ENCODE measurements at regions not wholly inside any gene's neighbourhood (a gene's known extent, or its start where the extent isn't known, plus 50 kb on each side); places are given as distances from the start of the nearest gene placed in this dataset.

DNA sequence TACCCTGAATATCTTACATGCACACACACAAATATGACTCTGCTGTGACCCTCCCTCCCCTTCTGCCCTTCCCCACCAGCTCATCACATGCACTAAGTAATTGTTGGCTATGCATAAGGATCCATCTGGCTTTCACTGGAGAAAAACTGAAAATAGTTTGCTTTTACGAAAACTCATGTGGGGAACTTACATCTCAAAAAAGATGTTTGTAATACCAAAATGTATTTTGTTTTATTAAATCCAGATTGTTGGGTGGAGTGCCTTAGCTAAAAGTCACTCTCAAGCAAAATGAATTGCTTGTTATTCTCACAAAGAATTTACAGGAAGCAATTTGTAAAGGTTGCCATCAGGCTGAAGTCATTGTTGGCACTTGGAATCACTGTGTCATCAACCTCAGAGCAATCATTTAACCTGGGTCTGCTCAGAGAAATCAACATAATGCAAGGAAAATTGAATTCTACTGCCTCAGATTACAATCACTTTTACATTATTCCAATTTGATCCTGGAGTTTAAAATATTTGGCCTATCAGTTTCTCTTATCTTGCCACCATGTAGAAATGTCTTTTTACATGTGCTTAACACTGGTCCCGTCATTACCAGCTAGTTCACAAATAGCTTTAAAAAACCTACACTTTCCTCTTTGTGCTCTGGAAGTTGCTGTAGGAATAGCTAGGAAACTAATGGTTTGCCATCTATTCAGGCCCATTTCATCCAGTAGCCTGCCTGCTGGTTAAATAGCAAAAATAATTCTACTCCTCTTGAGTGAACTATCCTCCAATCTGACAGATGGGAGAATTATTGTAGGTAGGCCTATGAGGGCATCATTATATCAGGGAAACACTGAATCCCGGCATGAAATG is 90.3 kb upstream of the TMEM17 start:
- Histone ChIP-seq H3K9me3 (ENCODE audit: control insufficient read depth, low read depth, low read length) (no peaks in the 10 kb centered on the region), H3K4me1 (ENCODE audit: control insufficient read depth, insufficient read depth, low read length) (peaks cover 19% of the 10 kb centered on the region), H3K27me3 (ENCODE audit: control insufficient read depth, insufficient read depth, low read length) (no peaks in the 10 kb centered on the region), H3K27ac (ENCODE audit: low read length) (peak overlapping the region; percentile 20), H3K36me3 (ENCODE audit: control insufficient read depth, insufficient read depth, low read length) (no peaks in the 10 kb centered on the region), H3K4me3 (ENCODE audit: low read length) (no peak overlapping the region)
- 89% methylated on average over 2 of the region's 3 CpGs for WGBS (ENCODE audit: insufficient coverage, low lambda C conversion rate)
- DNase-seq: no peak

DNA sequence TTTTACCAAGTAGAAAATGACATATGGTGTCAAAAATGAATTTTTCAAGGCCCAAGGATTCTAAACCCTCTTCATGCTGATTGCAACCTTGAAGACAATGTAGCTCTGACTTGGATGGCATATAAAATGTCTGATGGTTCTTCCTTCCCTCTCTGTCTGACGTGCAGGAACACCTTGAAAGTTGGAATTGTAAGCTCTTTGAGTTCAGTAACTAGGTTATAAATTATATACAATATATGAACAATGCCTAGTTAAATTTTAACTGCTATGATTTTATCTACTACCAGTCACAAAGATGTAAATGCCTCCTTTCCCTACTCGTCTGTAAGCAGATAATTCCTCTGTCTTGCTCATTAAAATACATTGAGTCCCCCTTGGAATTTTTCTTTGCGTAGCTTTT is 89.5 kb upstream of the TMEM17 start:
- peak in 1 of 2 donors; percentile 55 for DNase-seq
- Histone ChIP-seq H3K27ac (ENCODE audit: low read length) (peak overlapping the region; percentile 30), H3K4me3 (ENCODE audit: low read length) (no peak overlapping the region), H3K27me3 (ENCODE audit: control insufficient read depth, insufficient read depth, low read length) (no peaks in the 10 kb centered on the region), H3K9me3 (ENCODE audit: control insufficient read depth, low read depth, low read length) (no peaks in the 10 kb centered on the region), H3K4me1 (ENCODE audit: control insufficient read depth, insufficient read depth, low read length) (peaks cover 19% of the 10 kb centered on the region), H3K36me3 (ENCODE audit: control insufficient read depth, insufficient read depth, low read length) (no peaks in the 10 kb centered on the region)
- WGBS (ENCODE audit: insufficient coverage, low lambda C conversion rate): 43% methylated on average over 2 of the region's 3 CpGs

DNA sequence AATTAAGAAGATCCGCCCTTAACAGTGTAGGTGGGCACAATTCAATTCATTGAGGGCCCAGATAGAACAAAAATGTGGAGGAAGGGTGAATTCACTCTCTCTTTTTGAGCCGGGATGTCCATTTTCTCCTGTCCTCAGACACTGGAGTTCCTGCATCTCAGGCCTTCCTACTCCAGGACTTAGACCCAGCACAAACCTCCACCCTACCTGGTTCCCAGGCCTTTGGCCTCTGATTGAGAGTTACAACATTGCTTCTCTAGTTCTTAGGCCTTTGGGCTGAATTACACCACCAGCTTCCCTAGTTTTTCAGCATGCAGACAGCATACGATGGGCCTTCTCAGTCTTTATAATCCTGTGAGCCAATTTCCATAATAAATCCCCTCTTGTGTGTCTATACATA is 87.8 kb upstream of the TMEM17 start:
- DNase-seq: peak; percentile 78 to 86
- H3K4me1 ChIP-seq (ENCODE audit: control insufficient read depth, insufficient read depth, low read length): peaks cover 19% of the 10 kb centered on the region
- no peaks in the 10 kb centered on the region for H3K36me3 ChIP-seq (ENCODE audit: control insufficient read depth, insufficient read depth, low read length)
- 67% methylated on average over 1 of the region's 3 CpGs for WGBS (ENCODE audit: insufficient coverage, low lambda C conversion rate)
- H3K27me3 ChIP-seq (ENCODE audit: control insufficient read depth, insufficient read depth, low read length): no peaks in the 10 kb centered on the region
- H3K9me3 ChIP-seq (ENCODE audit: control insufficient read depth, low read depth, low read length): no peaks in the 10 kb centered on the region
- peak overlapping the region; percentile 47 for H3K27ac ChIP-seq (ENCODE audit: low read length)
- H3K4me3 ChIP-seq (ENCODE audit: low read length): no peak overlapping the region

DNA sequence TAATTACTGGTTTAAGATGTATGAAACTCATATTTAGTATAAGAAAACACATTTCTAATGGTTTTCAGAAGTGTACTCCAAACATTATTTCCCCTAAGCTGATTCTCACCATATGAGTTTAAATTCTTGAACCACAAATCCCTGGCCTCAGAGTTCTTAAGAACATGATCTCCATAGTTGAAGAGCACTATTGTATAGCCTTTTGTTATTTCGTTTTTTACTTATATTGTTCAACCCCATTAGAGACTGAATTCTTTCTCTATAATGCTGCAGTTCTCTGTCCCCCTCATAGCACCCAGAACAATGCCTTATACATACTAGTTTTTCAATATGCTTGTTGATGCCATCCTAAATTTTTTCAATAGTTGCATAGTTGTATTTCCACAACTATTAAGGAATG is 85.5 kb upstream of the TMEM17 start:
- WGBS (ENCODE audit: insufficient coverage, low lambda C conversion rate): no CpG with 5 or more reads among the region's 1 CpG
- H3K27me3 ChIP-seq (ENCODE audit: control insufficient read depth, insufficient read depth, low read length): no peaks in the 10 kb centered on the region
- H3K4me1 ChIP-seq (ENCODE audit: control insufficient read depth, insufficient read depth, low read length): peaks cover 18% of the 10 kb centered on the region
- H3K4me3 ChIP-seq (ENCODE audit: low read length): no peak overlapping the region
- peaks cover 2% of the 10 kb centered on the region for H3K9me3 ChIP-seq (ENCODE audit: control insufficient read depth, low read depth, low read length)
- no peak overlapping the region for H3K27ac ChIP-seq (ENCODE audit: low read length)
- no peak for DNase-seq
- H3K36me3 ChIP-seq (ENCODE audit: control insufficient read depth, insufficient read depth, low read length): no peaks in the 10 kb centered on the region

DNA sequence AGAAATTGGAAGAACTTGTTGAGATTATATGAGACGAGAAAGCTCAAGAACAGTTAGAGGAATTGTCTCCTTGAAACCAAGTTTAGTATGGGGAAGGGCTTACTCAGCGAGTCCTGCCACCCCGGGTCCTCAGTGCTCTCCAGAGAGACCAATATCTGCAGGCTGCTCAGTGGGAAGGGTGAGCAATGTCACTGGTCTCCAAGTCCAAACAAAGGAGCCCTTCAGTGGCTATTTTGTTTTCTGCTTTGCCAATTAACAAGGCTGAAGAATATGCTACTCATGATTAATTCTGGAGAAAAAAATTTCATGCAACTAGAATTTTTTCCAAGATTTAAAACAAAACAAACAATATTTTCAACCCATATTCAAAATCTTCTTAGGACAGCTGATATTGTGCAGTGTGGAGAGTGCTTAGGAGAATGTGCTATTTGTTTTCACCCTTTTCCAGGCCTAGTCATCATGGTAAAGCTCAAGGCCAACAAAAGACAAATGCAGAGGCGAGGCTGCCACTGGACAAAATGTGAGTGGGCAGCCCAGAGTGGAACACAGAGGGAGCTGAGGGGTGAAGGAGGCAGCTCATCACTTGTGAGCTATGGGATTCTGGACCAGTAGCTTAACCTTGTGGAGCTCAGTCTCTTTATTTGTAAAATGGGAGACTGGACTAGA is 83.8 kb upstream of the TMEM17 start:
- Histone ChIP-seq H3K4me3 (ENCODE audit: low read length) (no peak overlapping the region), H3K27me3 (ENCODE audit: control insufficient read depth, insufficient read depth, low read length) (no peaks in the 10 kb centered on the region), H3K27ac (ENCODE audit: low read length) (no peak overlapping the region), H3K9me3 (ENCODE audit: control insufficient read depth, low read depth, low read length) (peaks cover 3% of the 10 kb centered on the region), H3K36me3 (ENCODE audit: control insufficient read depth, insufficient read depth, low read length) (no peaks in the 10 kb centered on the region), H3K4me1 (ENCODE audit: control insufficient read depth, insufficient read depth, low read length) (peaks cover 10% of the 10 kb centered on the region)
- no peak for DNase-seq
- no CpG with 5 or more reads among the region's 4 CpGs for WGBS (ENCODE audit: insufficient coverage, low lambda C conversion rate)

DNA sequence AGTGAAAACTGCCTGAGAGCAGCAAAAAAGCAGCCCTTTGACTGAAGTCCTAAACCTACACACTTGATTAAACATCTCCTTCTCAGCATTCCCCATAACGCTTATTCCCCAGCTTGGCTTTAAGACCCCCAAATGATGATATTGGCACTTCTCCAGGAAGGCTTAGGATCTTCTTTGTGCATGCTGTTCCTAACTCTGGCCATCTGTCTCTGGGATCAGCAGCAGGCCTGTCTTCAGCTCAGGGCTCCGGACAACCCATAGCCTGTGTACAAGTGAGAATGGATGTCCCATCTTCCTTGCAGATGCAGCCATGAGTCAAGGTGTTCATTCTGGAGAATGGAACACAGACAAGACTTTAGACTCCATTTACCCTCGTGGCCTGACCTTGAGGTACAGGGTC is 81.6 kb upstream of the TMEM17 start:
- no peak for DNase-seq
- Histone ChIP-seq H3K27me3 (ENCODE audit: control insufficient read depth, insufficient read depth, low read length) (no peaks in the 10 kb centered on the region), H3K27ac (ENCODE audit: low read length) (no peak overlapping the region), H3K9me3 (ENCODE audit: control insufficient read depth, low read depth, low read length) (peaks cover 3% of the 10 kb centered on the region), H3K36me3 (ENCODE audit: control insufficient read depth, insufficient read depth, low read length) (no peaks in the 10 kb centered on the region), H3K4me1 (ENCODE audit: control insufficient read depth, insufficient read depth, low read length) (no peaks in the 10 kb centered on the region), H3K4me3 (ENCODE audit: low read length) (no peak overlapping the region)
- WGBS (ENCODE audit: insufficient coverage, low lambda C conversion rate): no CpG with 5 or more reads among the region's 3 CpGs

DNA sequence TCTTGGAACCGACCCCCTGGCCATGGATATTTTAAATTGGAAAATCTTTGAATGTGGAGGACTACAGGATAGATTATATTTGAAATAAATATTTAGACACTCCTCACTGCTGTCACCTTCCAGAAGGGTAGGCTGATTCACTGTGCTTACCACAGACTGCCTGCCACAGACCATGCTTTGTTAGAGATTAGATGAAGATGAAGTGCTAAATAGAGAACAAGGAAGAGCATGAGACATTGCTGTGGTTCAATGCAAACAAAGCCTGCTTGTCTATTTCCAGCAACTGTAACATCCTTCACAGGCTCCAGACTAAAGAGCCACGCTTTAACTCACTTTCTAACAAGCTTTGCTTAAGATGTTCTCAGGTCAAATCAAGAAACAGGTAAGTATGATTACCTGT is 81.0 kb upstream of the TMEM17 start:
- no CpG with 5 or more reads among the region's 2 CpGs for WGBS (ENCODE audit: insufficient coverage, low lambda C conversion rate)

DNA sequence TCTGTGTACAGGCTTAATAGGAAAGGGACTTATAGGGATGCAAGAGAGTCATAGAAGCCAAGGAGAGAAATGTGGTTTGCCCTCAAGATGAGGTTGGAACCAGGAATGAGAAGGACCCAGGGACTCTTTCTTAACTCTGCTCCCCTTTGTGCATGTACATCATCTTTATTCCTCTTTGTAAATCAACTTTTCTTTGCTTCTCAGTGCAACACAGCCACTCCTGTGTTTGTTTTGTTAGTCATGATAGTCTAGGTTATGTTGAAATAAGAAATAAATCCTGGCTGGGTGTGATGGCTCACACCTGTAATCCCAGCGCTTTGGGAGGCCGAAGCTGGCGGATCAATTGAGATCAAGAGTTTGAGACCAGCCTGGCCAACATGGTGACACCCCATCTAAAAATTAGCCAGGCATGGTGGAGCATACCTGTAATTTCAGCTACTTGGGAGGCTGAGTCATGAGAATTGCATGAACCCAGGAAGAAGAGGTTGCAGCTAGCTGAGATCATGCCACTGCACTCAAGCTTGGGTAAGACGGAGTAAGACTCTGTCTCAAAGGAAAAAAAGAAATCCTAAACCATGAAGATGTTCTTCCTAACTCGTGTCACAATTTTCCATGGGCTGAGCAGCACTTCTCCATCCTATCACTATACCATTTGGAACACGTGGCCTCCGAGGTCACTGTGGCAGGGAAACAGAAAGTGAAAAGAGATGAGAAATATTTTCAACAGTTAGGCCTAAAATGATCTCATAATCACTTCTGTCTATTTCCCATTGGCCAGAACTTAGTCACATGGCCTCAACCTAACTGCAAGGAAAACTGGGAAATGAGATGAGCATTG is 73.0 kb upstream of the TMEM17 start:
- DNase-seq: no peak
- H3K27ac ChIP-seq (ENCODE audit: low read length): no peak overlapping the region
- 100% methylated on average over 1 of the region's 7 CpGs for WGBS (ENCODE audit: insufficient coverage, low lambda C conversion rate)
- no peaks in the 10 kb centered on the region for H3K36me3 ChIP-seq (ENCODE audit: control insufficient read depth, insufficient read depth, low read length)
- H3K27me3 ChIP-seq (ENCODE audit: control insufficient read depth, insufficient read depth, low read length): no peaks in the 10 kb centered on the region
- H3K9me3 ChIP-seq (ENCODE audit: control insufficient read depth, low read depth, low read length): no peaks in the 10 kb centered on the region
- no peaks in the 10 kb centered on the region for H3K4me1 ChIP-seq (ENCODE audit: control insufficient read depth, insufficient read depth, low read length)
- H3K4me3 ChIP-seq (ENCODE audit: low read length): no peak overlapping the region

More for the DNA sequence above, 81.0 kb upstream of the TMEM17 start:
- Histone ChIP-seq H3K36me3 (ENCODE audit: control insufficient read depth, insufficient read depth, low read length) (no peaks in the 10 kb centered on the region), H3K4me3 (ENCODE audit: low read length) (no peak overlapping the region), H3K27me3 (ENCODE audit: control insufficient read depth, insufficient read depth, low read length) (no peaks in the 10 kb centered on the region), H3K9me3 (ENCODE audit: control insufficient read depth, low read depth, low read length) (peaks cover 3% of the 10 kb centered on the region), H3K4me1 (ENCODE audit: control insufficient read depth, insufficient read depth, low read length) (no peaks in the 10 kb centered on the region), H3K27ac (ENCODE audit: low read length) (no peak overlapping the region)
- DNase-seq: no peak

DNA sequence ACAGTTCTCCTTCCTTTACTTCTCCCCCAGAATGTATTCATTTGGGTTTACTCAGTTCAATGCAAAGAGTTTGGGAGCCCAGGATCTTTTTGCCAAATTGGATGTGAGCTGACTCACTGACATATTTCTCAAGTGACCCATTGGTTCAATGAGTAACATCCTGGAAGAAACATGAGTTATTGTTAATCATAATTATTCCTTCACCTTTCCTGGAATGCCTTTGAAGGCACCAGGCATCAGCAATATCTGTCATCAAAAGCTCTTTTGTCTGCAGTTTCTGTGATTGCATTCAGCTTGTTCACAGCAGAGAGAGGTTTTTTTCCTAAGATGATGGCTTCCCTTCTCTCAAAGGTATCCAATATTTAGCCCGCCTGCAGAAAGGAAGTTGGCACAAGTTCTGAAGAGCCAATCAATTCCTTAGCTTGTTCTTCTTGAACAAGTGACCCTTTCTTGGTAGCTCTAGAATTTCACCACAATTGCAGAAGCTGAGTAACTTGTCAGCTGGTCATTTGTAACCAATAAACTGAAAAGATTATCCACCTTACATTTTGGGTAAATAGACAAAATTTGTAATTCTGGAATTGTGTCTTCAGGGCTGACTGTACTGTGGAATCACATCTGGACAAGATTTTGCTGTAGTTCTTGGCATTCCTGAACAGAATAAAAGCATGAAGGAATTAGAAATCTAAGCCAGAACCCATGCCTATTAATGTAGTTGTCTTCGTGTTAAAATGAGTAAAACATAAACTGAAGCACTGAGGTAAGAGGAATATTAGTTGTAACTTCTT is 72.2 kb upstream of the TMEM17 start:
- Histone ChIP-seq H3K27ac (ENCODE audit: low read length) (no peak overlapping the region), H3K4me3 (ENCODE audit: low read length) (no peak overlapping the region), H3K9me3 (ENCODE audit: control insufficient read depth, low read depth, low read length) (no peaks in the 10 kb centered on the region), H3K27me3 (ENCODE audit: control insufficient read depth, insufficient read depth, low read length) (no peaks in the 10 kb centered on the region), H3K36me3 (ENCODE audit: control insufficient read depth, insufficient read depth, low read length) (no peaks in the 10 kb centered on the region), H3K4me1 (ENCODE audit: control insufficient read depth, insufficient read depth, low read length) (no peaks in the 10 kb centered on the region)
- no peak for DNase-seq
- 67% methylated on average over 1 of the region's 2 CpGs for WGBS (ENCODE audit: insufficient coverage, low lambda C conversion rate)

Measured in large intestine (tissue), 3 donors.